ENCODE measurements at regions not wholly inside any gene's neighbourhood (a gene's known extent, or its start where the extent isn't known, plus 50 kb on each side); places are given as distances from the start of the nearest gene placed in this dataset.
"Not testable (repeated sequence)": the region's sequence is repeated elsewhere in the genome, so short reads cannot be mapped to it uniquely, and the experiment has no call there.

DNA sequence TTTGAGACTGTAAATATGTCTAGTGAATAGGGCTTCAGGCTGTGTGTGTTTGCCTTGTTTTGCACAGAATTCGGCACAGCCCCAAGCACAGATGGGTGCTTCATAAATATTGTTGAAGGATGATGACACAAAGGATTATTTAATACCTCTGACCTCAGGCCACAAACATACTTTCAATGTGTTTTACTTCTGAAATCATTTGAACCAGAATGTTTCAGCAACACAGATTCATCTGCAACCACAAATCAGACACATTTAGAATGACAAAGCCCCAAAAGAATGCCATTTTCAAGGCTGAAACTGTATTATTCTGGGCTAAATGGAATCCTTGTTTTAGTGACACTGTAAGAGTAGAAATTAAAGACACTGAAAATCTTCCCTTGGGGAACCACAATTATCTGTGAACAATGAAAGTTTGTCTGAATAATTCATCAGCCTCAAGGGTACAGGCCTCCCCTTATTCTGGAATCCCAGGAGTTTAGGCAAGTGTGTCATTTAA lies 93.7 kb downstream of the FOXD4L6 start:
- H3K4me1 Mint-ChIP-seq; H3K4me3 Mint-ChIP-seq; H3K27me3 Mint-ChIP-seq (ENCODE audit: low read depth); H3K36me3 Mint-ChIP-seq (ENCODE audit: low read depth); H3K9me3 Mint-ChIP-seq; H3K27ac Mint-ChIP-seq: not testable (repeated sequence)

DNA sequence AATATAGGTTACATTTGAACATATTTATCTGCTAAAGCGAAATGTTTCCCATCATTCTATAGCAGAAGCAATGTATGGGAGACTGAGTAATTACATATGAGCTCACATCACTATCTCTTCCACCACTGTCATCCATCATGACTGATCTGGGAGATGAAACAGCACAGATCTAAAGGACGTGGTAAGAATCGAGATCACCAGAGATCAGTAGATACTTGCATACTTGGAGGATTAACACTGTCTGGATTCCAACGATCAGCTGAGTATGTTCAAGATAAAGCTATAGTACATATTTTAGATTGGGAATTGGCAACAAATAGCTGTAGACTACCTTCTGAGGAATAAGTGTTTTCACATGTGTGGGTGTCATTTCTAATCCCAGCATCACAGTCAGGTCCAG lies 94.6 kb downstream of the FOXD4L6 start:
- not testable (repeated sequence) for H3K9me3 Mint-ChIP-seq; H3K4me1 Mint-ChIP-seq; H3K4me3 Mint-ChIP-seq; H3K27me3 Mint-ChIP-seq (ENCODE audit: low read depth); H3K27ac Mint-ChIP-seq; H3K36me3 Mint-ChIP-seq (ENCODE audit: low read depth)

- not testable (repeated sequence) for H3K4me3 Mint-ChIP-seq; H3K27me3 Mint-ChIP-seq (ENCODE audit: low read depth); H3K27ac Mint-ChIP-seq; H3K4me1 Mint-ChIP-seq; H3K36me3 Mint-ChIP-seq (ENCODE audit: low read depth); H3K9me3 Mint-ChIP-seq
Observed at GRCh38 chr9:41033360-41033759, 95.1 kb downstream of the FOXD4L6 start.

DNA sequence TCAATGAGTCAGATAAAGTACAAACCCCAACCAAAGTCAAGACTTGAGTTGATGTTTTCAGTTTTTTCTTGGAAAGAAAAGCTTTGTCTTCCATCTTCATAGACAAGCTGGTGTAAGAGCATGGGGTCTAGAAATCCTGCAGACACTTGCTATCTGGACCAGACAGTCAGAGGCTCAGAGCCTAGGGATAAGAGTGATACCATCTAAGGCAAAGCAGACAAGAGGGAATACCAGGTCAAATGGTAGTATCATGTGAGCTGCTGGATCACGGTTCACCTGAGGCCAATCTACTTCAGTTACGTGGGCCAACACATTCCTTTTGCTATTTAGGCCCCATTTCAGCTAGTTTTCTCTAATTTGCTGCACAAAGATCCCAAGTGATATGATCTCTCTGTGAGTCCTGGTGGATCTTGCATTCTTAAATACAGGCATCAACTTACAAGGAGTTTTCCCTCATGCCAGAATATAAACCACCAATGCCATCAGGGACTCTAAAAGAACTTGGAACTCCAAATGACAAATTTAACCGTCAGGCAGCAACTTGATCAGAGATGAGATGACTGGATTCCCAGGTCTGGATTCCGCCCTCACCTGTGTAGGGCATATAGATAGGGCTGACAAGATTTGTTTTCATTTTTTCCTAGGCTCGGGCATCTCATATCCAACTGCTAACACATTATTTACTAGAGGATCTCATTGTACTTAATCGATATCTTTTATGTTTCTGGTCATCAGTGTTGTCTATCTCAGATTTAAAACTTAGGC lies 101.4 kb downstream of the FOXD4L6 start:
- Mint-ChIP-seq H3K36me3 (ENCODE audit: low read depth) (peaks cover 24% of the 10 kb centered on the region), H3K9me3 (peaks cover 26% of the 10 kb centered on the region)
- not testable (repeated sequence) for H3K4me1 Mint-ChIP-seq; H3K27ac Mint-ChIP-seq; H3K27me3 Mint-ChIP-seq (ENCODE audit: low read depth); H3K4me3 Mint-ChIP-seq

- H3K27me3 Mint-ChIP-seq (ENCODE audit: low read depth); H3K4me1 Mint-ChIP-seq; H3K27ac Mint-ChIP-seq; H3K4me3 Mint-ChIP-seq: not testable (repeated sequence)
- H3K36me3 Mint-ChIP-seq (ENCODE audit: low read depth), result peaks cover 28% of the 10 kb centered on the region
- H3K9me3 Mint-ChIP-seq, result peaks cover 20% of the 10 kb centered on the region
Observed at GRCh38 chr9:41022365-41022764, 106.1 kb downstream of the FOXD4L6 start.

DNA sequence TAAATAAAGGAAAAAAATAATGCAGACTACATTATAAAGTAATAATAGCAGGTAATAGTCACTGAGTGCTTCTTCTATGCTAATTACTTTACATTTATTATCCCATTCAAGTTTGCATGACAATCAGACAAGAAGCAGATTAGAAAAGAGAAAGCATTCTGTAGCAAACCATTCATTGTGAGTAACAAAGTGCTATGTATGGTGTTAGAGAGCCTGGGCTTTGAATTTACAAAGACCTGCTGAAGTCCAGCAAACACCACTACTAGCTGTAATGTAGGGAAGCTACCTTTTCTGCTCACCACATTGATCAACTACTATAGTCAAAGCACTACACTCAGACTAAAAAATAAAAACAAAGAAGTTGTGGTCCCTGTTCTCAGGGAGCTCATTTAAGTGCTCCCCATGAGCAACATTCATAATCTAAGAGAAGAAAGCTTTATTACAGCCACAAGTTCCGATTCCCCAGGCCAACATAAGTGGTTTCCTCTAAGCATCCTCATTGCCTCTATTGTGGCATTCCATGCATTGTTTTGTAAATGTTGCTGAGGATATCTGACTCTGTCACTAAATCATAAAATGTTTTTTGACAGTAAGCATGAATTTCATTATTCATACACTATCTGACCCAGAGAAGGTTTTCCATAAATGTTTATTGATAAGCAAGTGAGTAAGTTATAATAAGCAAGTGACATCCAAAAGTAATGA lies 108.5 kb downstream of the FOXD4L6 start:
- H3K9me3 Mint-ChIP-seq, result peaks cover 11% of the 10 kb centered on the region
- not testable (repeated sequence) for H3K4me1 Mint-ChIP-seq; H3K4me3 Mint-ChIP-seq; H3K27ac Mint-ChIP-seq; H3K27me3 Mint-ChIP-seq (ENCODE audit: low read depth)
- H3K36me3 Mint-ChIP-seq (ENCODE audit: low read depth), result peaks cover 19% of the 10 kb centered on the region

GRCh38 chr9:41018948-41019347 lies 109.5 kb downstream of the FOXD4L6 start:
- not testable (repeated sequence) for H3K27me3 Mint-ChIP-seq (ENCODE audit: low read depth); H3K4me1 Mint-ChIP-seq
- H3K36me3 Mint-ChIP-seq (ENCODE audit: low read depth), result peaks cover 18% of the 10 kb centered on the region

GRCh38 chr9:41016699-41017098 lies 111.8 kb downstream of the FOXD4L6 start:
- H3K36me3 Mint-ChIP-seq (ENCODE audit: low read depth), result peaks cover 22% of the 10 kb centered on the region
- not testable (repeated sequence) for H3K9me3 Mint-ChIP-seq; H3K27ac Mint-ChIP-seq; H3K4me3 Mint-ChIP-seq; H3K4me1 Mint-ChIP-seq; H3K27me3 Mint-ChIP-seq (ENCODE audit: low read depth)

More at GRCh38 chr9:41018948-41019347, 109.5 kb downstream of the FOXD4L6 start:
- not testable (repeated sequence) for H3K27ac Mint-ChIP-seq, H3K9me3 Mint-ChIP-seq, H3K4me3 Mint-ChIP-seq

GRCh38 chr9:40999952-41000700 lies 128.4 kb downstream of the FOXD4L6 start:
- Mint-ChIP-seq H3K9me3 (peaks cover 14% of the 10 kb centered on the region), H3K36me3 (ENCODE audit: low read depth) (peaks cover 28% of the 10 kb centered on the region)
- not testable (repeated sequence) for H3K4me1 Mint-ChIP-seq; H3K4me3 Mint-ChIP-seq; H3K27ac Mint-ChIP-seq; H3K27me3 Mint-ChIP-seq (ENCODE audit: low read depth)

DNA sequence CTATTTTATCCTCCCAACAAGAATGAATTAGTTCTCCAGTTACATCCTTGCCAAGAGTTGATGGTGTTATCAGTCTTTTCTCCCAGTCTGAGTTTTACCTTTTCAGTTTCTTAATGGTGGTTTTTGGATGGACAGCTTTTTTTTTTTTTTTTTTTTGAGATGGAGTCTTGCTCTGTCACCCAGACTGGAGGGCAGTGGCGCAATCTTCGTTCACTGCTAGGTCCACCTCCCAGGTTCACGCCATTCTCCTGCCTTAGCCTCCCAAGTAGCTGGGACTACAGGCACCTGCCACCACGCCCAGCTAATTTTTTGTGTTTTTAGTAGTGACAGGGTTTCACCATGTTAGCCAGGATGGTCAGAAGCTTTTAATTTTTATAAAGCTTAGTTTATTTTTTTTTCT lies 133.0 kb downstream of the FOXD4L6 start:
- peaks cover 19% of the 10 kb centered on the region for H3K9me3 Mint-ChIP-seq
- not testable (repeated sequence) for H3K27me3 Mint-ChIP-seq (ENCODE audit: low read depth); H3K4me3 Mint-ChIP-seq; H3K36me3 Mint-ChIP-seq (ENCODE audit: low read depth); H3K27ac Mint-ChIP-seq; H3K4me1 Mint-ChIP-seq

GRCh38 chr9:40993842-40994241 lies 134.6 kb downstream of the FOXD4L6 start:
- H3K4me1 Mint-ChIP-seq; H3K27me3 Mint-ChIP-seq (ENCODE audit: low read depth); H3K36me3 Mint-ChIP-seq (ENCODE audit: low read depth): not testable (repeated sequence)
- H3K9me3 Mint-ChIP-seq, result peaks cover 17% of the 10 kb centered on the region
- peak overlapping the region in 2 of 3 experiments; percentile 29 to 68 for H3K27ac Mint-ChIP-seq
- H3K4me3 Mint-ChIP-seq, result peak overlapping the region in 1 of 3 experiments; percentile 77

- H3K4me1 Mint-ChIP-seq; H3K36me3 Mint-ChIP-seq (ENCODE audit: low read depth); H3K27me3 Mint-ChIP-seq (ENCODE audit: low read depth): not testable (repeated sequence)
- H3K9me3 Mint-ChIP-seq, result peaks cover 16% of the 10 kb centered on the region
- peak overlapping the region in 1 of 3 experiments; percentile 68 for H3K27ac Mint-ChIP-seq
- peak overlapping the region in 1 of 3 experiments; percentile 77 for H3K4me3 Mint-ChIP-seq
Observed at GRCh38 chr9:40993375-40993774, 135.1 kb downstream of the FOXD4L6 start.

DNA sequence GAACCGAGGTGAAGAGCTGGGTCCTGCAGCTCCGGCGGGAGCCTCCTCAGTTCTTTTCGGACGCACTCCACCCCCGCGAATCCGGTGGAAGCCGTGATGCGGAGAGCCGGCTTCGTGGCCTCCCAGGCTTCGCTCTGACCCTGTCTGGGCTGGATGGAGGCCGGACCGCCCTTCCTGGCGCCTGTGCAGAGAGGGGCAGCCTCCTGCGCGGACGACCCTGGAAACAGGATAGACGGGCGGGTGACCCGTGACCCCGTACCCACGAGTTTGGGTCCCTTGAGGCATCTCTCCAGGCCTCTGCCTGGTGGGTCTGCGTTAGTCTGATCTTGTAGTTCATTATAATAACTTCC lies 136.0 kb downstream of the FOXD4L6 start:
- not testable (repeated sequence) for H3K27ac Mint-ChIP-seq; H3K36me3 Mint-ChIP-seq (ENCODE audit: low read depth); H3K4me3 Mint-ChIP-seq; H3K27me3 Mint-ChIP-seq (ENCODE audit: low read depth); H3K4me1 Mint-ChIP-seq
- H3K9me3 Mint-ChIP-seq, result peaks cover 15% of the 10 kb centered on the region

All from nephron (organoid).